Muscle layer of duodenum (tissue), 2 donors: ENCODE measurements at regions not wholly inside any gene's neighbourhood (a gene's known extent, or its start where the extent isn't known, plus 50 kb on each side); places are given as distances from the start of the nearest gene placed in this dataset.
A peak's percentile ranks its signal among the peaks of the same experiment; 100 is the strongest.
"Not testable (repeated sequence)": the region's sequence is repeated elsewhere in the genome, so short reads cannot be mapped to it uniquely, and the experiment has no call there.

Source experiments
- H3K27ac ChIP-seq: one replicate; pipeline ENCODE4 v1.7.0; 2013; ENCODE audit warnings: mild to moderate bottlenecking, low read length
- H3K27me3 ChIP-seq: one replicate; pipeline ENCODE4 v1.7.0; 2013; ENCODE audit warnings: low read depth, mild to moderate bottlenecking, control low read depth, low read length
- H3K36me3 ChIP-seq, 2 donors: one replicate each; pipeline ENCODE4 v1.7.0; 2013; ENCODE audit warnings: low read length in 2 of 2, control low read depth in 1 of 2, mild to moderate bottlenecking in 1 of 2; ENCODE audit not compliant: insufficient read depth in 2 of 2, control insufficient read depth in 1 of 2
- H3K4me1 ChIP-seq, 2 donors: one replicate each; pipeline ENCODE4 v1.7.0; 2013; ENCODE audit warnings: low read length in 2 of 2, mild to moderate bottlenecking in 2 of 2, control low read depth in 1 of 2, moderate library complexity in 1 of 2; ENCODE audit not compliant: insufficient read depth in 2 of 2, control insufficient read depth in 1 of 2
- H3K4me3 ChIP-seq, 2 donors: one replicate each; pipeline ENCODE4 v1.7.0; 2013; ENCODE audit warnings: low read length in 2 of 2, low read depth in 1 of 2, mild to moderate bottlenecking in 1 of 2
- H3K9me3 ChIP-seq, 2 donors: one replicate each; pipeline ENCODE4 v1.7.0; 2013; ENCODE audit warnings: low read length in 2 of 2, control low read depth in 1 of 2, mild to moderate bottlenecking in 1 of 2; ENCODE audit not compliant: control insufficient read depth in 1 of 2
- donor health status: healthy.

- H3K27ac ChIP-seq = no peak overlapping the region
- H3K27me3 ChIP-seq = peaks cover 6% of the 10 kb centered on the region
- no peaks in the 10 kb centered on the region for H3K4me1 ChIP-seq
- peaks cover 1 to 8% of the 10 kb centered on the region in 2 donors for H3K9me3 ChIP-seq
- H3K4me3 ChIP-seq = no peak overlapping the region
- no peaks in the 10 kb centered on the region for H3K36me3 ChIP-seq
These were observed 86.4 kb downstream of the FOXD2 start for GRCh38 chr1:47524272-47524671.

- Histone ChIP-seq H3K27me3 (peaks cover 12% of the 10 kb centered on the region), H3K4me1 (no peaks in the 10 kb centered on the region), H3K4me3 (no peak overlapping the region), H3K9me3 (peaks cover 7 to 13% of the 10 kb centered on the region in 2 donors), H3K36me3 (no peaks in the 10 kb centered on the region), H3K27ac (no peak overlapping the region)
These were observed 89.9 kb downstream of the FOXD2 start for GRCh38 chr1:47527653-47528272.

GRCh38 chr1:47529520-47530098 lies 91.8 kb downstream of the FOXD2 start:
- H3K9me3 ChIP-seq = peaks cover 7 to 13% of the 10 kb centered on the region in 2 donors
- H3K4me3 ChIP-seq = no peak overlapping the region
- peaks cover 4 to 6% of the 10 kb centered on the region in 2 donors for H3K4me1 ChIP-seq
- no peaks in the 10 kb centered on the region for H3K36me3 ChIP-seq
- H3K27me3 ChIP-seq = peaks cover 7% of the 10 kb centered on the region
- H3K27ac ChIP-seq = no peak overlapping the region

GRCh38 chr1:47532921-47533792 lies 95.3 kb downstream of the FOXD2 start:
- H3K36me3 ChIP-seq = no peaks in the 10 kb centered on the region
- H3K4me3 ChIP-seq = peak overlapping the region; percentile 67 to 76
- no peak overlapping the region for H3K27ac ChIP-seq
- peaks cover 4 to 6% of the 10 kb centered on the region in 2 donors for H3K4me1 ChIP-seq
- H3K27me3 ChIP-seq = peaks cover 7% of the 10 kb centered on the region
- H3K9me3 ChIP-seq = peaks cover 7 to 13% of the 10 kb centered on the region in 2 donors

DNA sequence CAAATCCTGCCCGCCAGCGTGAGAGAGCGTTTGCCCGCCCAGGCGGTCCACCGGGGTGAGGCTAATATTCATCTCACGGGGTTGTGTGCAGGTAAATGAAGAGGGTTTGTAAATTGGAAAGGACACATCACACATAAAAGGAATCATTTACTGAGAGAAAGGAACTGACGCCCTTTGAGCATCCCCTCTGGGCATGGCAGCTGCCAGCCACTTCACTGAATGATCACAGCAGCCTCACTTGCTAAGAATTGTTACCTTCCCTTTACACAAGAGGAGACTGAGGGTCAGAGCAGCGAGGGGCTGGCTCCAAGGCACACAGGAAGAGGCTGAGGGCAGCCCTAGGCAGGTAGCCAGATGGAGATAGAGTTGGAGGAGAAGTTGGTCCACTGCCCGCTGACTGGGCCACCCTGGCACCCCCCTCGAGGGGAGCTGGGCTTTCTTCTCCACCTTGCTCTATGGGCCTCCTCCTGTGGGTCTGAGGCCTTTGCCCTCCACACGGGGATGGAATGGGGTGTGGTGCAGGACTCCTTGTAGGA lies 96.0 kb downstream of the FOXD2 start:
- Histone ChIP-seq H3K4me3 (no peak overlapping the region), H3K9me3 (peaks cover 7 to 9% of the 10 kb centered on the region in 2 donors), H3K27me3 (peaks cover 7% of the 10 kb centered on the region), H3K27ac (no peak overlapping the region), H3K36me3 (no peaks in the 10 kb centered on the region), H3K4me1 (peaks cover 4 to 6% of the 10 kb centered on the region in 2 donors)

DNA sequence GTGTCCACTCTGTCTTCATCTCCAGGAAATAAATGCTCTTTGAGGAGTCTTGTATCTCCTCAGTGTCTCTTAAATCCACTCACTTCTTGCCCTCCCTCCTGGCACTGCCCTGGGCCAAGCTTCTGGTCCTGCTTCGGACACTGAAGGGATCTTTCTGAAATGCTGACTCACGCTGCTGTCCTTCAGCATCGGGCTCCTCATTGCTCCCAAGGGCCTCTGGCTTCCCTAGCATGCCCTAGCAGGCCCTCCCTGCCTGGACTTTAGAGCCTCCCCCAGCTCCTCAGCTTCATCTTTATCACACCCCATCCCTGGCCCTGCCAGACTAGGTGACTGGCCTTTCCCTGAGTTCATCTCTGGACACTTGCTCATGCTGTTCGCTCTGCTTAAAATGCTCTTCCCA lies 96.6 kb downstream of the FOXD2 start:
- Histone ChIP-seq H3K36me3 (no peaks in the 10 kb centered on the region), H3K4me3 (no peak overlapping the region), H3K9me3 (peaks cover 4% of the 10 kb centered on the region in 2 donors), H3K27me3 (peaks cover 7% of the 10 kb centered on the region), H3K27ac (no peak overlapping the region), H3K4me1 (peaks cover 4 to 6% of the 10 kb centered on the region in 2 donors)

GRCh38 chr1:47536646-47537118 lies 98.8 kb downstream of the FOXD2 start:
- peaks cover 4 to 6% of the 10 kb centered on the region in 2 donors for H3K4me1 ChIP-seq
- H3K36me3 ChIP-seq = no peaks in the 10 kb centered on the region
- H3K4me3 ChIP-seq = no peak overlapping the region
- no peak overlapping the region for H3K27ac ChIP-seq
- H3K27me3 ChIP-seq = peaks cover 7% of the 10 kb centered on the region
- no peaks in the 10 kb centered on the region for H3K9me3 ChIP-seq

DNA sequence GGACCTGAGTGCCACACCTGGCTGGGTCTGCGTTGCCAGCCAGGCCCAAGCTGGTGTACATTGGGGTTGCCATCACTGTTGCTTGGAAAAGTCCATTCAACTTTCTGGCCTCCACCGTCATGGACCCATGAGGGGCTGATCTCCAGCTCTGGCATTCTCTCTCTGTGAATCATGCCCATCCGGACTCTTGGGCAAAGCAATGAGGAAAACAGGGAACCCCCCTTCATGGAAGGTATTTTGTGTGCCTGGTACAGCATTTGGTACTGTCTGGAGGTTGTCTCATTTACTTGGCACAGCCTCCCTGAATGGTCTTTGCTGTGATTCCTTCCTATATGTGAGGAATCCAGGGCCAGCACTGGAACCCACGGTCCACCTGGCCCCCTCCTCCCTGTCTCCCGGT lies 99.4 kb downstream of the FOXD2 start:
- Histone ChIP-seq H3K4me3 (no peak overlapping the region), H3K36me3 (no peaks in the 10 kb centered on the region), H3K4me1 (peaks cover 4 to 6% of the 10 kb centered on the region in 2 donors), H3K27ac (no peak overlapping the region), H3K9me3 (no peaks in the 10 kb centered on the region), H3K27me3 (peaks cover 6% of the 10 kb centered on the region)

- H3K4me3 ChIP-seq = no peak overlapping the region
- H3K4me1 ChIP-seq = peaks cover 4 to 6% of the 10 kb centered on the region in 2 donors
- H3K36me3 ChIP-seq = no peaks in the 10 kb centered on the region
- no peaks in the 10 kb centered on the region for H3K27me3 ChIP-seq
- H3K9me3 ChIP-seq = no peaks in the 10 kb centered on the region
- no peak overlapping the region for H3K27ac ChIP-seq
These were observed 100.1 kb downstream of the FOXD2 start for GRCh38 chr1:47537966-47538365.

- H3K4me1 ChIP-seq, H3K4me3 ChIP-seq, H3K27me3 ChIP-seq, H3K9me3 ChIP-seq, H3K36me3 ChIP-seq, H3K27ac ChIP-seq: not testable (repeated sequence)
These were observed 100.7 kb downstream of the FOXD2 start for GRCh38 chr1:47538530-47538929.

DNA sequence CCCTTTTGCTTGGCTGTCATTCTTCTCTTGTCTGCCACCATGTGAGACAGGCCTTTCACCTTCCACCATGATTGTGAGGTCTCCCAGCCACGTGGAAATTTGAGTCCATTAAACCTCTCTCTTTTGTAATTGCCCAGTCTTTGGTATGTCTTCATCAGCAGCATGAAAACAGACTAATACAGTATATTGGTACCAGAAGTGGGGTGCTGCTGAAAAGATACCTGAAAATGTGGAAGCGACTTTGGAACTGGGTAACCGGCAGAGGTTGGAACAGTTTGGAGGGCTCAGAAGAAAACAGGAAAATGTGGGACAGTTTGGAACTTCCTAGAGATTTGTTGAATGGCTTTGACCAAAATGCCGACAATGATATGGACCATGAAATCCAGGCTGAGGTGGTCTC lies 103.9 kb downstream of the FOXD2 start:
- H3K4me3 ChIP-seq, H3K27ac ChIP-seq, H3K9me3 ChIP-seq, H3K27me3 ChIP-seq, H3K36me3 ChIP-seq, H3K4me1 ChIP-seq: not testable (repeated sequence)
